Small intestine (tissue), 7 donors: ENCODE measurements at regions not wholly inside any gene's neighbourhood (a gene's known extent, or its start where the extent isn't known, plus 50 kb on each side); places are given as distances from the start of the nearest gene placed in this dataset.

Experiments used
- DNase-seq, 2 donors: peaks; one replicate each; pipeline versions ENCODE4 v3.0.0 to v3.0.0-alpha.2; 2013
- FAIRE-seq: peaks from 2 replicates; lab custom pipeline; 2012; peaks lifted over from hg19 to GRCh38; lab: Jason Lieb, UNC
- H3K27ac ChIP-seq, 3 donors: one replicate each; pipeline ENCODE4 v1.5.1; 2013; ENCODE audit warnings: low read length in 2 of 3, mild to moderate bottlenecking in 2 of 3, control low read depth in 1 of 3, inconsistent platforms in 1 of 3, low read depth in 1 of 3, moderate library complexity in 1 of 3
- H3K27me3 ChIP-seq, 3 donors: one replicate each; pipeline ENCODE4 v1.6.1; 2013; ENCODE audit warnings: low read length in 3 of 3, inconsistent platforms in 1 of 3; ENCODE audit not compliant: control insufficient read depth in 3 of 3, insufficient read depth in 3 of 3
- H3K36me3 ChIP-seq, 3 donors: one replicate each; pipeline ENCODE4 v1.6.1; 2013; ENCODE audit warnings: low read length in 3 of 3, inconsistent platforms in 1 of 3, low read depth in 1 of 3, mild to moderate bottlenecking in 1 of 3, moderate library complexity in 1 of 3; ENCODE audit not compliant: control insufficient read depth in 3 of 3, insufficient read depth in 2 of 3
- H3K4me1 ChIP-seq, 3 donors: one replicate each; pipeline ENCODE4 v1.6.1; 2013; ENCODE audit warnings: low read length in 2 of 3, inconsistent platforms in 1 of 3, low read depth in 1 of 3, mild to moderate bottlenecking in 1 of 3, moderate library complexity in 1 of 3; ENCODE audit not compliant: control insufficient read depth in 3 of 3, insufficient read depth in 2 of 3
- H3K4me3 ChIP-seq, 3 donors: one replicate each; pipeline ENCODE4 v1.5.1; 2013; ENCODE audit warnings: low read length in 3 of 3, control low read depth in 1 of 3, inconsistent platforms in 1 of 3, low read depth in 1 of 3, mild to moderate bottlenecking in 1 of 3, moderate library complexity in 1 of 3
- H3K9me3 ChIP-seq, 2 donors: one replicate each; pipeline ENCODE4 v1.6.1; 2013; ENCODE audit warnings: low read depth in 1 of 2, low read length in 1 of 2; ENCODE audit not compliant: control insufficient read depth in 2 of 2, insufficient read depth in 1 of 2
- WGBS, 3 donors: extraction: QIAGEN DNeasy Blood & Tissue Kit; methylation state at CpG; one replicate each; pipeline ENCODE4 v1.1.7; 2013; 5-methylcytosine and 5-hydroxymethylcytosine counted together
- donor health status: healthy with polysubstance abuse.
- donor health status: control.
- donor health status: control.
- donor health status: Bipolar disorder and iron deficiency.
- donor health status: healthy.

GRCh38 chr5:175238326-175238725 is 205.7 kb downstream of the DRD1 start:
- H3K4me1 ChIP-seq: no peaks in the 10 kb centered on the region

DNA sequence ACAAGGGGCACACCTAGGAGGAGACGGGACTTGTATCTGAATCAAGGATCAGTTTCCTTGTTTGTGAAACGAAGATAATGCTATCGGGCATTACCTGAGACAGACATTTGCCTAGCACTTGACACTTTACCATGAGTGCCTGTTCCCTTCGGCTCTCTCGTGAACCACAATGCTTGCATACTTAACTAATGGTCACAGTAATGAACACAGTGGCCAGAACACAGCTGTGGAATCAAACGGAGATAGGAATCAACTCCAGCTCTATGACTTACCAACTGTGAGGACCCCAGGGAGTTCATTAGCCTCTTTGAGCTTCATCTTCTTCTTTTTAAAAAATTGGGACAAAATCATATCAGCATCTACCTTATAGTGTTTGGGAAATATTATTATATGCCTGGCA is 207.8 kb downstream of the DRD1 start:
- no peak overlapping the region for H3K27ac ChIP-seq
- H3K27me3 ChIP-seq: no peaks in the 10 kb centered on the region
- no peaks in the 10 kb centered on the region for H3K9me3 ChIP-seq
- 52 to 73% (median 56%) methylated on average over 6 of the region's 6 CpGs for WGBS, 3 donors
- DNase-seq: no peak
- H3K4me1 ChIP-seq: no peaks in the 10 kb centered on the region
- FAIRE-seq: no peak
- no peak overlapping the region for H3K4me3 ChIP-seq
- H3K36me3 ChIP-seq: no peaks in the 10 kb centered on the region

More at GRCh38 chr5:175238326-175238725, 205.7 kb downstream of the DRD1 start:
- 80 to 82% (median 81%) methylated on average over 5 of the region's 5 CpGs for WGBS, 3 donors
- H3K27me3 ChIP-seq: no peaks in the 10 kb centered on the region
- H3K27ac ChIP-seq: no peak overlapping the region
- no peak for FAIRE-seq
- H3K9me3 ChIP-seq: no peaks in the 10 kb centered on the region
- H3K36me3 ChIP-seq: no peaks in the 10 kb centered on the region
- no peak for DNase-seq
- no peak overlapping the region for H3K4me3 ChIP-seq

GRCh38 chr5:175235251-175235960 is 208.6 kb downstream of the DRD1 start:
- WGBS, 3 donors: 63 to 65% (median 64%) methylated on average over 9 of the region's 9 CpGs
- FAIRE-seq: no peak
- Histone ChIP-seq H3K27me3 (no peaks in the 10 kb centered on the region), H3K9me3 (no peaks in the 10 kb centered on the region), H3K27ac (no peak overlapping the region), H3K4me3 (no peak overlapping the region), H3K36me3 (no peaks in the 10 kb centered on the region), H3K4me1 (no peaks in the 10 kb centered on the region)
- DNase-seq: peak in 1 of 2 donors; percentile 11

DNA sequence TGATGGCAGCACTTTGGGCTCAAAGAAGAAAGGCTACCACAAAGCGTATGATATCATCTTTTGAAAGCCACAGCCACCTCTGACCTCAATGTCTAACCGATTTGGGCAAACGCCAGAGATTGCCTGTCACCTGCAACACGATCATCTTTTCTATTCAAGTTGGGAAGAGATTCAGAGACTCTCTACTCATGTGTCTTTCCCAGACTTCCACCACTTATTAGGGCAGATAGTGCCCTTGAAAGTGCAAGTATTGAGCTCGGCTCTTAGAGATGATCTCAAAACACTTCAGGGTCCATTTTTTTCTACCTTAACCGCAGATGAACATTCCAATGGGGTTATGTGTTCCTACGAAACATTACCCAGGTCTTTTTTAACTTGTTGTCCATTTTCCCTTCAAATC is 213.7 kb downstream of the DRD1 start:
- no peak for DNase-seq
- Histone ChIP-seq H3K4me3 (no peak overlapping the region), H3K27me3 (no peaks in the 10 kb centered on the region), H3K36me3 (no peaks in the 10 kb centered on the region), H3K4me1 (no peaks in the 10 kb centered on the region), H3K27ac (no peak overlapping the region), H3K9me3 (no peaks in the 10 kb centered on the region)
- FAIRE-seq: no peak
- WGBS, 3 donors: 57 to 74% (median 60%) methylated on average over 7 of the region's 7 CpGs

- H3K27ac ChIP-seq: no peak overlapping the region
- no peaks in the 10 kb centered on the region for H3K9me3 ChIP-seq
- H3K27me3 ChIP-seq: no peaks in the 10 kb centered on the region
- FAIRE-seq (no peak), DNase-seq (no peak)
- H3K36me3 ChIP-seq: no peaks in the 10 kb centered on the region
- no peak overlapping the region for H3K4me3 ChIP-seq
- H3K4me1 ChIP-seq: no peaks in the 10 kb centered on the region
- WGBS, 3 donors: 74 to 80% (median 79%) methylated on average over 1 of the region's 1 CpG
Measured at GRCh38 chr5:175226506-175226905, 217.5 kb downstream of the DRD1 start.

GRCh38 chr5:175223291-175223690 is 220.7 kb downstream of the DRD1 start:
- Histone ChIP-seq H3K4me1 (no peaks in the 10 kb centered on the region), H3K4me3 (no peak overlapping the region), H3K27ac (no peak overlapping the region), H3K36me3 (no peaks in the 10 kb centered on the region), H3K9me3 (no peaks in the 10 kb centered on the region), H3K27me3 (no peaks in the 10 kb centered on the region)
- DNase-seq: no peak
- FAIRE-seq: no peak
- 53 to 61% (median 54%) methylated on average over 7 of the region's 7 CpGs for WGBS, 3 donors

GRCh38 chr5:175222621-175223020 is 221.4 kb downstream of the DRD1 start:
- DNase-seq (no peak), FAIRE-seq (no peak)
- no peak overlapping the region for H3K4me3 ChIP-seq
- no peaks in the 10 kb centered on the region for H3K27me3 ChIP-seq
- no peaks in the 10 kb centered on the region for H3K9me3 ChIP-seq
- H3K36me3 ChIP-seq: no peaks in the 10 kb centered on the region
- H3K4me1 ChIP-seq: no peaks in the 10 kb centered on the region
- H3K27ac ChIP-seq: no peak overlapping the region
- 73 to 82% (median 79%) methylated on average over 2 of the region's 2 CpGs for WGBS, 3 donors

GRCh38 chr5:175220549-175220948 is 223.4 kb downstream of the DRD1 start:
- Histone ChIP-seq H3K4me3 (no peak overlapping the region), H3K27me3 (no peaks in the 10 kb centered on the region), H3K36me3 (no peaks in the 10 kb centered on the region), H3K9me3 (no peaks in the 10 kb centered on the region), H3K4me1 (no peaks in the 10 kb centered on the region), H3K27ac (no peak overlapping the region)
- no peak for DNase-seq
- 58 to 86% (median 69%) methylated on average over 1 of the region's 1 CpG for WGBS, 3 donors
- no peak for FAIRE-seq

DNA sequence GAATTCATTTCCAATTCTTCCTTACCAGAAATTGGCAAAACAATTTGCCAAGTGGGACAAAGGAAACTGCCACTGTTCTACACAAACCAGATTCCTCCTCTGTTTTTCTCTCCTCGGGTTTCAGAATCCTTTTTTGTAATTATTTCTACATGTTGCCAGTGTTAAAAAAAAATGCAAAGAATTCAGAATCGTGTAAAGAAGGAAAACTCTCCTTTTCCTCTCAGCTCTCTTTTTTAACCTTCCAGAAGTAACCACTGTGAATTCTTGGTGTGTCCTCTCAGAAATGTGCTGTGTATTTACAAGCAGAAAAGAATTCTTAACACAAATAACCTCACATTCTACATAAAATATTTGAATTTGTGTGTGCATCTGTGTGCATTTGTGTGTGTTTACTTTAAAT is 224.6 kb downstream of the DRD1 start:
- no peak for FAIRE-seq
- Histone ChIP-seq H3K36me3 (no peaks in the 10 kb centered on the region), H3K27ac (no peak overlapping the region), H3K4me3 (no peak overlapping the region), H3K9me3 (no peaks in the 10 kb centered on the region), H3K27me3 (no peaks in the 10 kb centered on the region), H3K4me1 (no peaks in the 10 kb centered on the region)
- no peak for DNase-seq
- WGBS, 3 donors: 38 to 48% (median 45%) methylated on average over 2 of the region's 2 CpGs
